ENCODE measurements at regions not wholly inside any gene's neighbourhood (a gene's known extent, or its start where the extent isn't known, plus 50 kb on each side); places are given as distances from the start of the nearest gene placed in this dataset.
A peak's percentile ranks its signal among the peaks of the same experiment; 100 is the strongest.
"Not testable (repeated sequence)": the region's sequence is repeated elsewhere in the genome, so short reads cannot be mapped to it uniquely, and the experiment has no call there.

DNA sequence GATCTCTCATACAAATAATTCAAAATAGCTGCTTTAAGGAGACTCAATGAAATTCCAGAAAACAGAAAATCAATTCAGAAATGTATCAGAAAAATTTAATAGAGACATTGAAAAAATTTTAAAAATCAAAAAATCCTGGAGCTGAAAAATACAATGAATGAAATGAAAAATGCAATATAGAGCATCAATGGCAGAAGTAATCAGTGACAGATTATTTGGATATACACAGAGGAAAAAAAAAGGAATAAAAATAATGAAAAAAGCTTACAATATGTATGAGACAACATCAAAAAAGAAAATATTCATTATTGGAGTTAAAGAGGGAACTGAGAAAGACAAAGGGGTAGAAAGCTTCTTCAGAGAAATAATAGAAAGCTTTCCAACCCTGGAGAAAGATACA is 122.9 kb upstream of the KLF14 start:
- CTCF ChIA-PET: no interaction called here
- no peaks in the 10 kb centered on the region for H3K27me3 ChIP-seq (ENCODE audit: insufficient read depth, low read length)
- no peaks in the 10 kb centered on the region for H3K9me2 ChIP-seq (ENCODE audit: insufficient read depth)
- H3K9ac ChIP-seq (ENCODE audit: low read length): no peak overlapping the region
- peaks cover 4% of the 10 kb centered on the region; the same call in 1 of the 2 replicates for H3K79me2 ChIP-seq (ENCODE audit: insufficient read depth, low read length)
- DNase-seq (ENCODE audit: low read depth, low spot score) (no peak), ATAC-seq (no peak)
- RAD21 ChIA-PET (ENCODE audit: low non-redundant PET in 1 of 2, low total read pairs in 2 of 2, uncharacterized antibody in 2 of 2, unreplicated experiment in 2 of 2): no interaction called here
- peaks cover 32 to 48% of the 10 kb centered on the region in 2 experiments for H3K4me1 ChIP-seq (ENCODE audit: control insufficient read depth in 1 of 2, insufficient read depth in 2 of 2, low read length in 2 of 2)
- intact Hi-C loops (cut with micrococcal nuclease): no loop called here
- no peak overlapping the region for H3K4me3 ChIP-seq (replicated peaks in 1 of 2; ENCODE audit: low read depth in 1 of 2, low read length in 2 of 2)
- H3K27ac ChIP-seq (ENCODE audit: low read depth, low read length): no peak overlapping the region
- TF ChIP-seq CBX3 (IDR thresholded peaks at IDR 0.05; ENCODE audit: low read depth) (peak; percentile 88; the same call in 1 of the 2 replicates), ZFX (IDR thresholded peaks at IDR 0.05) (no peak), FOSL1 (IDR thresholded peaks at IDR 0.05; ENCODE audit: low read depth) (no peak)
- no TSS peak for BruUV-seq (replicated peaks)
- peaks cover 0 to 68% of the 10 kb centered on the region in 2 experiments; a peak in 2 of 4 replicates for H3K36me3 ChIP-seq (ENCODE audit: control insufficient read depth in 1 of 2, insufficient read depth in 2 of 2, low read length in 2 of 2)
- no peak overlapping the region for H2AFZ ChIP-seq (ENCODE audit: low read depth, low read length, poor library complexity, severe bottlenecking)
- no peak overlapping the region for H3K4me2 ChIP-seq (ENCODE audit: low read length)
- POLR2A ChIA-PET: no interaction called here
- H4K20me1 ChIP-seq (ENCODE audit: insufficient read depth): no peaks in the 10 kb centered on the region
- peaks cover 4 to 30% of the 10 kb centered on the region in 2 experiments; a peak in 2 of 4 replicates for H3K9me3 ChIP-seq (ENCODE audit: control insufficient read depth in 1 of 2, insufficient read depth in 1 of 2, low read depth in 1 of 2, low read length in 2 of 2)

DNA sequence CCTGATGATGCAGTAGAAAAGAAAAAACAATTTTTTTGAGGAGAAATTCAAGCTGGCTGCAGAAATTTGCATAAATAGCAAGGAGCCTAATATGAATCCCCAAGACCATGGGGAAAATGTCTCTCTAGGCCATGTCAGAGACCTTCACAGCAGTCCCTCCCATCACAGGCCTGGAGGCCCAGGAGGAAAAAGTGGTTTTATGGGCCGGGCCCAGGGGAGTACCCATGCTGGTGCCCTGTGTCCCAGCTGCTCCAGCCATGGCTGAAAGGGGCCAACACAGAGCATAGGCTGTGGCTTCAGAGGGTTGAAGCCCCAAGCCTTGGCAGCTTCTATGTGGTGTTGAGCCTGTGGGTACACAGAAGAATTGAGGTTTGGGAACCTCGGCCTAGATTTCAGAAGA is 126.8 kb upstream of the KLF14 start:
- BruUV-seq (replicated peaks); H3K27me3 ChIP-seq (ENCODE audit: insufficient read depth, low read length); ATAC-seq; H3K79me2 ChIP-seq (ENCODE audit: insufficient read depth, low read length); H2AFZ ChIP-seq (ENCODE audit: low read depth, low read length, poor library complexity, severe bottlenecking); H3K27ac ChIP-seq (ENCODE audit: low read depth, low read length); H3K4me3 ChIP-seq (replicated peaks in 1 of 2; ENCODE audit: low read depth in 1 of 2, low read length in 2 of 2); H3K4me2 ChIP-seq (ENCODE audit: low read length); intact Hi-C loops (cut with micrococcal nuclease); H3K9ac ChIP-seq (ENCODE audit: low read length); POLR2A ChIA-PET; DNase-seq (ENCODE audit: low read depth, low spot score); H3K9me2 ChIP-seq (ENCODE audit: insufficient read depth); CTCF ChIA-PET; RAD21 ChIA-PET (ENCODE audit: low non-redundant PET in 1 of 2, low total read pairs in 2 of 2, uncharacterized antibody in 2 of 2, unreplicated experiment in 2 of 2); H4K20me1 ChIP-seq (ENCODE audit: insufficient read depth): not testable (repeated sequence)
- Histone ChIP-seq H3K9me3 (ENCODE audit: control insufficient read depth in 1 of 2, insufficient read depth in 1 of 2, low read depth in 1 of 2, low read length in 2 of 2) (peaks cover 4 to 27% of the 10 kb centered on the region in 2 experiments; a peak in 2 of 4 replicates), H3K4me1 (ENCODE audit: control insufficient read depth in 1 of 2, insufficient read depth in 2 of 2, low read length in 2 of 2) (peaks cover 0 to 13% of the 10 kb centered on the region in 2 experiments; a peak in 1 of 4 replicates), H3K36me3 (ENCODE audit: control insufficient read depth in 1 of 2, insufficient read depth in 2 of 2, low read length in 2 of 2) (peaks cover 0 to 85% of the 10 kb centered on the region in 2 experiments; a peak in 2 of 4 replicates)
